ENCODE measurements at regions not wholly inside any gene's neighbourhood (a gene's known extent, or its start where the extent isn't known, plus 50 kb on each side); places are given as distances from the start of the nearest gene placed in this dataset.

DNA sequence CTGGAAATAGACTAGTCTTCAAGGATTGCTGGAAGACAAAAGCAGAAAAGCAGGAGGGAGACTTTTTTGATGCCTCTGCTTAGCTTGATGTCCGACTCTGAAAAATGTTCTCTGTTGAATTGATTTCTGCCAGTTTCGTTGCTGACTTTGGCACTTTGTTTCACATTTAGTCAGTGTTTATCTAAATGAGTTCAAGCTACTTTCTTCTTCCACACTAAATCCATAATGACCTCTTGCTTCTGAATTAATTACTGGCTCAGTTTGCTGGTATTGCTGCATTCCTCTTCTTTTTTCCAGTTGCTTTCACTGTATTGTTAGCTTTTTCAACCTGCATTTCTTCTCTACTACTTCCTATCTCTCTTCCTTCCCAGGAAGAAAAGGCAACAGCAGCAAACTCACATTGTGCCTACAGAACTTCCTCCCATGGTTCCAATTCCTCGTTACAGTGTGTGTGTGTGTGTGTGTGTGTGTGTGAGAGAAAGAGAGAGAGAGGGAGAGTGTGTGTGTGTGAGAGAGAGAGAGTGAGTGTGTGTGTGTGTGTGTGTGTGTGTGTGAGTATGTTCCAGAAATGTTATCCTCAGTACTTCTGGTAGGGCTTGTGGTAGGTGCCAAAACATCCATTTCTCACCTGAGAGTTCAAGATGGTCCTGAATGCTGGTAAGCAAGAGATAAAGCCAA is 234.8 kb downstream of the CSNK1G3 start:
- TF ChIP-seq CTCF (conservative IDR thresholded peaks at IDR 0.05; ENCODE audit: low read length) (no peak), EZH2phosphoT487 (IDR thresholded peaks at IDR 0.05; ENCODE audit: borderline replicate concordance, low read depth, low read length) (no peak)
- H2AFZ ChIP-seq (ENCODE audit: low read length), result no peak overlapping the region
- no peaks in the 10 kb centered on the region for H3K9me3 ChIP-seq (ENCODE audit: low read length)
- intact Hi-C loops (cut with micrococcal nuclease; ENCODE audit: unreplicated experiment), result no loop called here
- H3K36me3 ChIP-seq (ENCODE audit: insufficient read depth, low read length), result no peaks in the 10 kb centered on the region
- BruUV-seq (replicated peaks), result no TSS peak
- H3K4me3 ChIP-seq (ENCODE audit: low read depth, low read length, poor library complexity, severe bottlenecking), result no peak overlapping the region
- H3K4me1 ChIP-seq (ENCODE audit: insufficient read depth, low read length, poor library complexity, severe bottlenecking), result no peaks in the 10 kb centered on the region
- H3K79me2 ChIP-seq (ENCODE audit: insufficient read depth, low read depth, low read length), result no peaks in the 10 kb centered on the region
- ChIA-PET CTCF (ENCODE audit: unreplicated experiment) (no interaction called here), POLR2A (interaction anchor here (0.7 to 1.6 kb wide), 3 partner anchors 8 to 54 kb away, joined by 3 read pairs; no protein-coding TSS in a partner anchor)
- H3K27ac ChIP-seq (ENCODE audit: low read depth, low read length, poor library complexity, severe bottlenecking), result no peak overlapping the region
- H4K20me1 ChIP-seq (ENCODE audit: insufficient read depth, low read length), result no peaks in the 10 kb centered on the region
- H3K9me2 ChIP-seq (ENCODE audit: insufficient read depth, low read length), result no peaks in the 10 kb centered on the region
- no peak overlapping the region for H3K4me2 ChIP-seq (ENCODE audit: low read length)
- no peak for DNase-seq (ENCODE audit: low spot score)

DNA sequence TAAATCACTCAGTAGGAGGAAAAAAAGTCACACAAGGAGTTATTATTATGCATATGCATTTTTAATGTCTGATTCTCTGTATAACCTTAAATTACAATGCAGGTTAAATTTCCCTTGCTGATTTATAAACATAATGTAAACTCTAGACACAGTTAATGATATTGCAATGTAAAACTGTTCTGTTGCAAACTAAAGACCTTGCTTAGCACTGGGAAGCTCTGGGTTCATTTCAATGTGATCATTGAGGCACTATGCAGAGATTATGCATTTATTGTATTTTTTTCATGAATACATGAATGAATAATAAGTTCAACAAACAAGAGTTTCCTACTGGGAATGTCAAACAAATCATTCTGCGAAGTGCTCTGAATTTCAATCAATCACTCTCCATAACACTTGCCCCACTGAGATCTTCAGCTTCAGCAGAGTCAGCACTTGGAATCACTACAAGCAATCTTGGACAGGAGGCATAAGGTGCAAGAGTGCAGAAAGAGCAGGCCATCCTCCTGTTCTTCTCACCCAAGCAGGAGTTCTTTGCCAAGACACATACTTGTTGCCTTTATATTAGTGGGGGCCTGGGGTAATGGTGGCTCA is 232.1 kb downstream of the CSNK1G3 start:
- intact Hi-C loops (cut with micrococcal nuclease; ENCODE audit: unreplicated experiment), result no loop called here
- Histone ChIP-seq H3K9me2 (ENCODE audit: insufficient read depth, low read length) (no peaks in the 10 kb centered on the region), H2AFZ (ENCODE audit: low read length) (no peak overlapping the region), H3K36me3 (ENCODE audit: insufficient read depth, low read length) (no peaks in the 10 kb centered on the region), H3K4me2 (ENCODE audit: low read length) (no peak overlapping the region), H3K4me1 (ENCODE audit: insufficient read depth, low read length, poor library complexity, severe bottlenecking) (no peaks in the 10 kb centered on the region), H3K9me3 (ENCODE audit: low read length) (no peaks in the 10 kb centered on the region), H3K4me3 (ENCODE audit: low read depth, low read length, poor library complexity, severe bottlenecking) (no peak overlapping the region), H3K79me2 (ENCODE audit: insufficient read depth, low read depth, low read length) (no peaks in the 10 kb centered on the region), H3K27ac (ENCODE audit: low read depth, low read length, poor library complexity, severe bottlenecking) (no peak overlapping the region), H4K20me1 (ENCODE audit: insufficient read depth, low read length) (no peaks in the 10 kb centered on the region)
- ChIA-PET POLR2A (interaction anchor here (0.7 kb wide), 1 partner anchor 30 kb away, joined by 3 read pairs; no protein-coding TSS in a partner anchor), CTCF (ENCODE audit: unreplicated experiment) (no interaction called here)
- TF ChIP-seq CTCF (conservative IDR thresholded peaks at IDR 0.05; ENCODE audit: low read length), result no peak
- no peak for TF ChIP-seq EZH2phosphoT487 (IDR thresholded peaks at IDR 0.05; ENCODE audit: borderline replicate concordance, low read depth, low read length)
- no TSS peak for BruUV-seq (replicated peaks)
- no peak for DNase-seq (ENCODE audit: low spot score)

- H3K9me3 ChIP-seq (ENCODE audit: low read length), result no peaks in the 10 kb centered on the region
- POLR2A ChIA-PET, result no interaction called here
- no peak overlapping the region for H3K4me3 ChIP-seq (ENCODE audit: low read depth, low read length, poor library complexity, severe bottlenecking)
- H3K27ac ChIP-seq (ENCODE audit: low read depth, low read length, poor library complexity, severe bottlenecking), result no peak overlapping the region
- H3K36me3 ChIP-seq (ENCODE audit: insufficient read depth, low read length), result no peaks in the 10 kb centered on the region
- intact Hi-C loops (cut with micrococcal nuclease; ENCODE audit: unreplicated experiment), result no loop called here
- no peaks in the 10 kb centered on the region for H3K79me2 ChIP-seq (ENCODE audit: insufficient read depth, low read depth, low read length)
- H4K20me1 ChIP-seq (ENCODE audit: insufficient read depth, low read length), result no peaks in the 10 kb centered on the region
- DNase-seq (ENCODE audit: low spot score), result no peak
- BruUV-seq (replicated peaks), result no TSS peak
- no peaks in the 10 kb centered on the region for H3K9me2 ChIP-seq (ENCODE audit: insufficient read depth, low read length)
- H2AFZ ChIP-seq (ENCODE audit: low read length), result no peak overlapping the region
- H3K4me1 ChIP-seq (ENCODE audit: insufficient read depth, low read length, poor library complexity, severe bottlenecking), result no peaks in the 10 kb centered on the region
- TF ChIP-seq EZH2phosphoT487 (IDR thresholded peaks at IDR 0.05; ENCODE audit: borderline replicate concordance, low read depth, low read length) (no peak), CTCF (conservative IDR thresholded peaks at IDR 0.05; ENCODE audit: low read length) (no peak)
- H3K4me2 ChIP-seq (ENCODE audit: low read length), result no peak overlapping the region
- CTCF ChIA-PET (ENCODE audit: unreplicated experiment), result no interaction called here
Observed at GRCh38 chr5:123735384-123735783, 223.4 kb downstream of the CSNK1G3 start.
